HCT116 (cell line): ENCODE measurements at regions not wholly inside any gene's neighbourhood (a gene's known extent, or its start where the extent isn't known, plus 50 kb on each side); places are given as distances from the start of the nearest gene placed in this dataset.

ENCODE experiments used
- ATAC-seq: fragments of 200-7000 bp; cut with Tn5 transposase; 2 replicates; pipeline ENCODE4 v1.9.1; 2020; ENCODE audit warnings: mild to moderate bottlenecking, moderate library complexity
- BruUV-seq: library from RNA; stranded (reverse); fragments of 400-500 nt; replicated peaks from 2 replicates; lab custom pipeline; 2021; lab: Mats Ljungman, UMichigan
- CTCF ChIA-PET: fragments of 300-600 bp; sonication (Branson Sonifier 250); formaldehyde crosslinking; loops from one replicate; lab custom pipeline; 2021; ENCODE audit warnings: antibody characterized with exemption; lab: Charles Lee
- POLR2A ChIA-PET: fragments of 300-600, 350-600 bp; sonication (Branson Sonifier 250); formaldehyde crosslinking; loops from one replicate; lab custom pipeline; 2021; ENCODE audit warnings: antibody characterized with exemption; lab: Charles Lee
- RAD21 ChIA-PET, 2 experiments: fragments of 300-600 bp; sonication (Branson Sonifier 250); formaldehyde crosslinking; loops; one replicate each; lab custom pipeline; 2023; ENCODE audit warnings: low total read pairs in 2 of 2; ENCODE audit not compliant: uncharacterized antibody in 2 of 2, unreplicated experiment in 2 of 2, low non-redundant PET in 1 of 2; lab: Charles Lee
- DNase-seq: peaks from one replicate; pipeline ENCODE4 v3.0.0-alpha.2; 2010; ENCODE audit warnings: low read depth, low spot score
- H2AFZ ChIP-seq: fragments of 200-600 bp; shearing (Covaris generic), sonication (generic); 2 replicates; pipeline ENCODE4 v1.6.1; 2017; ENCODE audit warnings: low read depth, mixed run types, mixed read lengths, antibody characterized with exemption, low read length; ENCODE audit not compliant: poor library complexity, severe bottlenecking
- H3K27ac ChIP-seq: 2 replicates; pipeline ENCODE4 v1.5.1; 2012; ENCODE audit warnings: low read depth, low read length
- H3K27me3 ChIP-seq: fragments of 200-600 bp; sonication (generic); 2 replicates; pipeline ENCODE4 v1.6.1; 2016; ENCODE audit warnings: mixed run types, low read length, mixed read lengths; ENCODE audit not compliant: insufficient read depth
- H3K36me3 ChIP-seq, 2 experiments: fragments of 200-500 bp in 1 of 2; fragments of 200-600 bp in 1 of 2; sonication (Bioruptor generic) in 1 of 2; sonication (generic) in 1 of 2; 2 replicates each; pipeline versions ENCODE4 v1.5.1 to v1.6.1; 2014 to 2016; ENCODE audit warnings: low read length in 2 of 2, inconsistent platforms in 1 of 2, mixed read lengths in 1 of 2, mixed run types in 1 of 2; ENCODE audit not compliant: insufficient read depth in 2 of 2, control insufficient read depth in 1 of 2
- H3K4me1 ChIP-seq, 2 experiments: fragments of 200-600 bp in 1 of 2; sonication (generic) in 1 of 2; 2 replicates each; pipeline versions ENCODE4 v1.5.1 to v1.6.1; 2012 to 2017; ENCODE audit warnings: low read length in 2 of 2, inconsistent platforms in 1 of 2, mild to moderate bottlenecking in 1 of 2, mixed read lengths in 1 of 2, mixed run types in 1 of 2, moderate library complexity in 1 of 2; ENCODE audit not compliant: insufficient read depth in 2 of 2, control insufficient read depth in 1 of 2
- H3K4me2 ChIP-seq: fragments of 200-600 bp; sonication (generic); 2 replicates; pipeline ENCODE4 v1.6.1; 2017; ENCODE audit warnings: mixed run types, low read length, mixed read lengths
- H3K4me3 ChIP-seq, 2 experiments: fragments of 200-600 bp in 1 of 2; sonication (generic) in 1 of 2; replicated peaks in 1 of 2; 2 replicates each; pipeline ENCODE4 v1.5.1; 2011 to 2016; ENCODE audit warnings: low read length in 2 of 2, control low read depth in 1 of 2, low read depth in 1 of 2, mild to moderate bottlenecking in 1 of 2, mixed read lengths in 1 of 2, mixed run types in 1 of 2
- H3K79me2 ChIP-seq: fragments of 200-600 bp; sonication (generic); 2 replicates; pipeline ENCODE4 v1.6.1; 2017; ENCODE audit warnings: mild to moderate bottlenecking, mixed run types, low read length, moderate library complexity, mixed read lengths; ENCODE audit not compliant: insufficient read depth
- H3K9ac ChIP-seq: fragments of 200-600 bp; sonication (generic); 2 replicates; pipeline ENCODE4 v1.6.1; 2016; ENCODE audit warnings: low read length, mixed read lengths
- H3K9me2 ChIP-seq: fragments of 200-600 bp; sonication (generic), shearing (Covaris generic); 2 replicates; pipeline ENCODE4 v1.6.1; 2017; ENCODE audit warnings: mixed run types, mild to moderate bottlenecking, moderate library complexity; ENCODE audit not compliant: insufficient read depth
- H3K9me3 ChIP-seq, 2 experiments: fragments of 200-500 bp in 1 of 2; fragments of 200-600 bp in 1 of 2; sonication (Bioruptor generic) in 1 of 2; sonication (generic) in 1 of 2; 2 replicates each; pipeline ENCODE4 v1.6.1; 2014 to 2017; ENCODE audit warnings: low read length in 2 of 2, mixed read lengths in 2 of 2, inconsistent platforms in 1 of 2, low read depth in 1 of 2, mild to moderate bottlenecking in 1 of 2, mixed run types in 1 of 2, moderate library complexity in 1 of 2; ENCODE audit not compliant: control insufficient read depth in 1 of 2, insufficient read depth in 1 of 2
- H4K20me1 ChIP-seq: fragments of 200-600 bp; sonication (generic), shearing (Covaris generic); 2 replicates; pipeline ENCODE4 v1.6.1; 2017; ENCODE audit warnings: mixed run types, mild to moderate bottlenecking, moderate library complexity; ENCODE audit not compliant: insufficient read depth
- ATF3 ChIP-seq: IDR thresholded peaks from 2 replicates; pipeline ENCODE4 v1.6.1; 2012
- CBX3 ChIP-seq: IDR thresholded peaks from 2 replicates; pipeline ENCODE4 v1.6.1; 2012; ENCODE audit warnings: low read depth
- CEBPB ChIP-seq: IDR thresholded peaks from 2 replicates; pipeline ENCODE4 v1.6.1; 2012; ENCODE audit warnings: low read depth
- EGR1 ChIP-seq: IDR thresholded peaks from 2 replicates; pipeline ENCODE4 v1.6.1; 2012; ENCODE audit warnings: low read depth
- ELF1 ChIP-seq: IDR thresholded peaks from 2 replicates; pipeline ENCODE4 v1.6.1; 2012; ENCODE audit warnings: low read depth, borderline replicate concordance
- EZH2 ChIP-seq: fragments of 200-600 bp; sonication (generic); IDR thresholded peaks from 2 replicates; pipeline ENCODE4 v1.6.1; 2017; ENCODE audit warnings: antibody characterized with exemption, mixed run types
- EZH2phosphoT487 ChIP-seq: fragments of 200-600 bp; IDR thresholded peaks from 2 replicates; pipeline ENCODE4 v1.6.1; 2018; ENCODE audit warnings: antibody characterized with exemption, borderline replicate concordance
- JUND ChIP-seq: IDR thresholded peaks from 2 replicates; pipeline ENCODE4 v1.6.1; 2012
- POLR2AphosphoS5 ChIP-seq: IDR thresholded peaks from 2 replicates; pipeline ENCODE4 v1.6.1; 2011; ENCODE audit warnings: mild to moderate bottlenecking, low read depth, low read length, moderate library complexity
- RAD21 ChIP-seq: IDR thresholded peaks from 2 replicates; pipeline ENCODE4 v1.6.1; 2012; ENCODE audit warnings: low read depth, mild to moderate bottlenecking
- REST ChIP-seq: IDR thresholded peaks from 2 replicates; pipeline ENCODE4 v1.6.1; 2012; ENCODE audit warnings: low read depth
- SIN3A ChIP-seq: IDR thresholded peaks from 2 replicates; pipeline ENCODE4 v1.6.1; 2012; ENCODE audit warnings: low read depth
- SP1 ChIP-seq: IDR thresholded peaks from 2 replicates; pipeline ENCODE4 v1.6.1; 2012; ENCODE audit warnings: low read depth
- TCF7L2 ChIP-seq: IDR thresholded peaks from 2 replicates; pipeline ENCODE4 v1.7.0; 2011; ENCODE audit warnings: borderline replicate concordance, inconsistent platforms; ENCODE audit not compliant: insufficient read depth, insufficient read length; ENCODE audit errors: extremely low read depth
- ZBTB33 ChIP-seq: IDR thresholded peaks from 2 replicates; pipeline ENCODE4 v1.6.1; 2011; ENCODE audit warnings: mild to moderate bottlenecking, low read length, moderate library complexity; ENCODE audit not compliant: insufficient replicate concordance; ENCODE audit errors: extremely low read depth
- ZFX ChIP-seq: fragments of 450-650 bp; IDR thresholded peaks from 2 replicates; pipeline ENCODE4 v1.6.1; 2017
- ZNF274 ChIP-seq: fragments of 200-500 bp; sonication (Bioruptor generic); IDR thresholded peaks from 2 replicates; pipeline ENCODE4 v1.6.1; 2014; ENCODE audit warnings: mild to moderate bottlenecking, low read depth, low read length, inconsistent platforms
- intact Hi-C: fragments of 100-400 bp; cut with micrococcal nuclease; formaldehyde crosslinking; loops from 2 replicates; pipeline ENCODE4 v1.10.0; 2022
- TF ChIP-seq, protein P1 (sequence below), 3 experiments: fragments of 200-600 bp in 1 of 3; sonication (generic) in 1 of 3; IDR thresholded peaks in 2 of 3; conservative IDR thresholded peaks in 1 of 3; 2 replicates each; pipeline ENCODE4 v1.5.1; 2012 to 2017; ENCODE audit warnings: low read depth in 2 of 3, low read length in 2 of 3, antibody characterized with exemption in 1 of 3, borderline replicate concordance in 1 of 3, control low read depth in 1 of 3, mild to moderate bottlenecking in 1 of 3, mixed read lengths in 1 of 3, mixed run types in 1 of 3, moderate library complexity in 1 of 3; ENCODE audit not compliant: insufficient read depth in 1 of 3
- TF ChIP-seq, protein P2 (sequence below): IDR thresholded peaks from 2 replicates; pipeline ENCODE4 v1.6.1; 2012

- ChIA-PET POLR2A (no interaction called here), CTCF (no interaction called here), RAD21 (no interaction called here)
- BruUV-seq: no TSS peak
- no peak overlapping the region for H3K4me3 ChIP-seq
- ATAC-seq (no peak), DNase-seq (no peak)
- H3K9me3 ChIP-seq: no peaks in the 10 kb centered on the region
- no peak overlapping the region for H3K27ac ChIP-seq
- intact Hi-C loops: no loop called here
- no peaks in the 10 kb centered on the region for H3K4me1 ChIP-seq
- no peak overlapping the region for H3K9ac ChIP-seq
- H3K36me3 ChIP-seq: no peaks in the 10 kb centered on the region
- H3K4me2 ChIP-seq: no peak overlapping the region
- H3K9me2 ChIP-seq: no peaks in the 10 kb centered on the region
- TF ChIP-seq POLR2AphosphoS5: no peak
- no peak for TF ChIP-seq EGR1
- no peak for TF ChIP-seq TCF7L2
- TF ChIP-seq ATF3: no peak
- TF ChIP-seq EZH2: no peak
- TF ChIP-seq ZFX: no peak
- no peak for TF ChIP-seq RAD21
- no peak for TF ChIP-seq ZNF274
- no peak for TF ChIP-seq CEBPB
- TF ChIP-seq JUND: no peak
- TF ChIP-seq ELF1: no peak
- TF ChIP-seq CBX3: no peak
- no peak for TF ChIP-seq REST
- TF ChIP-seq SIN3A: no peak
- TF ChIP-seq, protein P1, sequence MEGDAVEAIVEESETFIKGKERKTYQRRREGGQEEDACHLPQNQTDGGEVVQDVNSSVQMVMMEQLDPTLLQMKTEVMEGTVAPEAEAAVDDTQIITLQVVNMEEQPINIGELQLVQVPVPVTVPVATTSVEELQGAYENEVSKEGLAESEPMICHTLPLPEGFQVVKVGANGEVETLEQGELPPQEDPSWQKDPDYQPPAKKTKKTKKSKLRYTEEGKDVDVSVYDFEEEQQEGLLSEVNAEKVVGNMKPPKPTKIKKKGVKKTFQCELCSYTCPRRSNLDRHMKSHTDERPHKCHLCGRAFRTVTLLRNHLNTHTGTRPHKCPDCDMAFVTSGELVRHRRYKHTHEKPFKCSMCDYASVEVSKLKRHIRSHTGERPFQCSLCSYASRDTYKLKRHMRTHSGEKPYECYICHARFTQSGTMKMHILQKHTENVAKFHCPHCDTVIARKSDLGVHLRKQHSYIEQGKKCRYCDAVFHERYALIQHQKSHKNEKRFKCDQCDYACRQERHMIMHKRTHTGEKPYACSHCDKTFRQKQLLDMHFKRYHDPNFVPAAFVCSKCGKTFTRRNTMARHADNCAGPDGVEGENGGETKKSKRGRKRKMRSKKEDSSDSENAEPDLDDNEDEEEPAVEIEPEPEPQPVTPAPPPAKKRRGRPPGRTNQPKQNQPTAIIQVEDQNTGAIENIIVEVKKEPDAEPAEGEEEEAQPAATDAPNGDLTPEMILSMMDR (IDR thresholded peaks at IDR 0.05 in 2 of 3, conservative IDR thresholded peaks at IDR 0.05 in 1 of 3; ENCODE audit: borderline replicate concordance in 1 of 3, insufficient read depth in 1 of 3, low read depth in 2 of 3, low read length in 2 of 3): no peak
- TF ChIP-seq SP1: no peak
- no peak for TF ChIP-seq EZH2phosphoT487
- no peak for TF ChIP-seq ZBTB33
- TF ChIP-seq, protein P2, sequence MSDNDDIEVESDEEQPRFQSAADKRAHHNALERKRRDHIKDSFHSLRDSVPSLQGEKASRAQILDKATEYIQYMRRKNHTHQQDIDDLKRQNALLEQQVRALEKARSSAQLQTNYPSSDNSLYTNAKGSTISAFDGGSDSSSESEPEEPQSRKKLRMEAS: no peak
- H3K79me2 ChIP-seq: no peaks in the 10 kb centered on the region
- H3K27me3 ChIP-seq: no peaks in the 10 kb centered on the region
- no peak overlapping the region for H2AFZ ChIP-seq
- no peaks in the 10 kb centered on the region for H4K20me1 ChIP-seq
These were observed 513.9 kb upstream of the NR2F2 start for GRCh38 chr15:95816591-95816990.
